ENCODE measurements at regions not wholly inside any gene's neighbourhood (a gene's known extent, or its start where the extent isn't known, plus 50 kb on each side); places are given as distances from the start of the nearest gene placed in this dataset.

GRCh38 chr7:29627631-29628030 lies 64.0 kb downstream of the PRR15 start:
- ATAC-seq (ENCODE audit: low read depth): no peak
- intact Hi-C loops (cut with micrococcal nuclease): no loop called here

More at GRCh38 chr7:29627631-29628030, 64.0 kb downstream of the PRR15 start:
- Histone ChIP-seq H3K14ac (replicated peaks; ENCODE audit: low read depth, low read length) (no peak overlapping the region), H2BK20ac (ENCODE audit: low read depth, low read length) (no peak overlapping the region), H2BK5ac (ENCODE audit: low read depth, low read length, poor library complexity, severe bottlenecking) (no peak overlapping the region), H3K79me1 (ENCODE audit: low read depth in 1 of 2, low read length in 2 of 2) (no peaks in the 10 kb centered on the region), H4K20me1 (ENCODE audit: insufficient read depth, low read length) (no peaks in the 10 kb centered on the region), H3K9ac (ENCODE audit: low read depth, low read length) (no peak overlapping the region), H2AFZ (replicated peaks; ENCODE audit: low read length, poor library complexity) (no peak overlapping the region), H3K4ac (ENCODE audit: low read depth, low read length) (no peak overlapping the region), H3K4me3 (ENCODE audit: insufficient read depth, low read depth, low read length) (no peak overlapping the region), H3K4me2 (ENCODE audit: low read depth, low read length) (no peak overlapping the region), H3K36me3 (ENCODE audit: control insufficient read depth, insufficient read depth, low read length) (no peaks in the 10 kb centered on the region), H2BK120ac (ENCODE audit: low read depth, low read length) (no peak overlapping the region), H3K27ac (ENCODE audit: insufficient read depth, low read length) (no peak overlapping the region), H3K4me1 (ENCODE audit: control insufficient read depth, insufficient read depth, low read length) (no peaks in the 10 kb centered on the region), H2AK5ac (ENCODE audit: low read depth, low read length) (no peak overlapping the region), H4K5ac (ENCODE audit: low read depth, low read length) (no peak overlapping the region), H3K9me3 (ENCODE audit: control insufficient read depth, insufficient read depth, low read length) (no peaks in the 10 kb centered on the region), H3K18ac (ENCODE audit: low read depth, low read length) (no peak overlapping the region), H2AK9ac (replicated peaks; ENCODE audit: low read depth, low read length, poor library complexity) (no peak overlapping the region), H3K27me3 (ENCODE audit: control insufficient read depth, insufficient read depth, low read length) (no peaks in the 10 kb centered on the region; the same call in 1 of the 2 replicates), H3K56ac (ENCODE audit: extremely low read depth, insufficient read depth, low read length) (no peak overlapping the region), H2BK15ac (ENCODE audit: low read depth, low read length) (no peak overlapping the region), H3K9me1 (ENCODE audit: insufficient read depth, low read length) (no peaks in the 10 kb centered on the region), H4K8ac (ENCODE audit: low read depth in 2 of 2, low read length in 2 of 2) (no peak overlapping the region), H3K23ac (ENCODE audit: low read depth, low read length) (no peak overlapping the region), H4K91ac (ENCODE audit: insufficient read depth, low read depth, low read length) (no peak overlapping the region)
- DNase-seq: no peak
- in situ Hi-C loops (cut with MboI; ENCODE audit: low sequenced_read_pairs) (no loop called here), dilution Hi-C loops (cut with HindIII; ENCODE audit: low sequenced_read_pairs, unreplicated experiment) (no loop called here)
- ChIA-PET CTCF (no interaction called here), POLR2A (ENCODE audit: unreplicated experiment) (no interaction called here)
- no CpG with 5 or more reads among the region's 2 CpGs for WGBS, 2 experiments (ENCODE audit: extremely low coverage in 2 of 2, insufficient read length in 1 of 2)
- no peak for TF ChIP-seq RCOR1 (IDR thresholded peaks at IDR 0.05; ENCODE audit: insufficient replicate concordance, low read length)
- TF ChIP-seq POLR2A (IDR thresholded peaks at IDR 0.05; ENCODE audit: low read depth, low read length): no peak
- TF ChIP-seq, protein P1, sequence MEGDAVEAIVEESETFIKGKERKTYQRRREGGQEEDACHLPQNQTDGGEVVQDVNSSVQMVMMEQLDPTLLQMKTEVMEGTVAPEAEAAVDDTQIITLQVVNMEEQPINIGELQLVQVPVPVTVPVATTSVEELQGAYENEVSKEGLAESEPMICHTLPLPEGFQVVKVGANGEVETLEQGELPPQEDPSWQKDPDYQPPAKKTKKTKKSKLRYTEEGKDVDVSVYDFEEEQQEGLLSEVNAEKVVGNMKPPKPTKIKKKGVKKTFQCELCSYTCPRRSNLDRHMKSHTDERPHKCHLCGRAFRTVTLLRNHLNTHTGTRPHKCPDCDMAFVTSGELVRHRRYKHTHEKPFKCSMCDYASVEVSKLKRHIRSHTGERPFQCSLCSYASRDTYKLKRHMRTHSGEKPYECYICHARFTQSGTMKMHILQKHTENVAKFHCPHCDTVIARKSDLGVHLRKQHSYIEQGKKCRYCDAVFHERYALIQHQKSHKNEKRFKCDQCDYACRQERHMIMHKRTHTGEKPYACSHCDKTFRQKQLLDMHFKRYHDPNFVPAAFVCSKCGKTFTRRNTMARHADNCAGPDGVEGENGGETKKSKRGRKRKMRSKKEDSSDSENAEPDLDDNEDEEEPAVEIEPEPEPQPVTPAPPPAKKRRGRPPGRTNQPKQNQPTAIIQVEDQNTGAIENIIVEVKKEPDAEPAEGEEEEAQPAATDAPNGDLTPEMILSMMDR (conservative IDR thresholded peaks at IDR 0.05; ENCODE audit: low read depth, low read length): no peak
- TF ChIP-seq RAD21 (IDR thresholded peaks at IDR 0.05; ENCODE audit: low read length): no peak
- TF ChIP-seq, protein P2, sequence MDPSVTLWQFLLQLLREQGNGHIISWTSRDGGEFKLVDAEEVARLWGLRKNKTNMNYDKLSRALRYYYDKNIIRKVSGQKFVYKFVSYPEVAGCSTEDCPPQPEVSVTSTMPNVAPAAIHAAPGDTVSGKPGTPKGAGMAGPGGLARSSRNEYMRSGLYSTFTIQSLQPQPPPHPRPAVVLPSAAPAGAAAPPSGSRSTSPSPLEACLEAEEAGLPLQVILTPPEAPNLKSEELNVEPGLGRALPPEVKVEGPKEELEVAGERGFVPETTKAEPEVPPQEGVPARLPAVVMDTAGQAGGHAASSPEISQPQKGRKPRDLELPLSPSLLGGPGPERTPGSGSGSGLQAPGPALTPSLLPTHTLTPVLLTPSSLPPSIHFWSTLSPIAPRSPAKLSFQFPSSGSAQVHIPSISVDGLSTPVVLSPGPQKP (IDR thresholded peaks at IDR 0.05; ENCODE audit: borderline replicate concordance, low read depth, low read length): no peak
- TF ChIP-seq MAZ (IDR thresholded peaks at IDR 0.05; ENCODE audit: borderline replicate concordance, low read depth, low read length): no peak
- no peak for TF ChIP-seq USF2 (IDR thresholded peaks at IDR 0.05; ENCODE audit: low read depth, low read length)
- no peak for TF ChIP-seq CHD1 (IDR thresholded peaks at IDR 0.05; ENCODE audit: low read depth, low read length)
- no peak for TF ChIP-seq RFX5 (IDR thresholded peaks at IDR 0.05; ENCODE audit: low read depth, low read length)
- no peak for TF ChIP-seq MAFK (IDR thresholded peaks at IDR 0.05; ENCODE audit: low read depth, low read length)
- no TSS peak for BruUV-seq (replicated peaks)
